WTC11 (cell line): ENCODE measurements at regions not wholly inside any gene's neighbourhood (a gene's known extent, or its start where the extent isn't known, plus 50 kb on each side); places are given as distances from the start of the nearest gene placed in this dataset.

Experiments
- ATAC-seq: fragments of 200-7000 bp; cut with Tn5 transposase; 2 replicates; pipeline ENCODE4 v1.10.0; 2021; ENCODE audit warnings: mild to moderate bottlenecking, moderate library complexity
- CTCF ChIA-PET: fragments of 300-600 bp; sonication (Branson Sonifier 250); formaldehyde crosslinking; loops from one replicate; lab custom pipeline; 2021; ENCODE audit warnings: antibody characterized with exemption; lab: Charles Lee
- POLR2A ChIA-PET: fragments of 350-600 bp; sonication (Branson Sonifier 250); formaldehyde crosslinking; loops from one replicate; lab custom pipeline; 2021; ENCODE audit warnings: antibody characterized with exemption; lab: Charles Lee
- DNase-seq: peaks from one replicate; pipeline ENCODE4 v3.0.0; 2021; ENCODE audit warnings: low spot score
- H3K27ac Mint-ChIP-seq: 2 replicates; pipeline ENCODE4 v1.8.0; 2021; ENCODE audit warnings: mixed read lengths
- H3K27me3 Mint-ChIP-seq: 2 replicates; pipeline ENCODE4 v1.8.0; 2021; ENCODE audit warnings: low read depth, mild to moderate bottlenecking, moderate library complexity, mixed read lengths
- H3K36me3 Mint-ChIP-seq: 2 replicates; pipeline ENCODE4 v1.8.0; 2021; ENCODE audit warnings: mixed read lengths
- H3K4me1 Mint-ChIP-seq: 2 replicates; pipeline ENCODE4 v1.8.0; 2022; ENCODE audit warnings: mixed read lengths
- H3K4me3 Mint-ChIP-seq: 2 replicates; pipeline ENCODE4 v1.8.0; 2021; ENCODE audit warnings: mild to moderate bottlenecking, moderate library complexity, mixed read lengths
- H3K9me3 Mint-ChIP-seq: 2 replicates; pipeline ENCODE4 v1.8.0; 2021; ENCODE audit warnings: mixed read lengths
- CBFB ChIP-seq: sonication (generic); formaldehyde crosslinking; IDR thresholded peaks from 2 replicates; pipeline ENCODE4 v1.8.1; 2022; ENCODE audit warnings: mild to moderate bottlenecking, low read depth, missing genetic modification reagents
- FOXJ3 ChIP-seq: sonication (generic); formaldehyde crosslinking; IDR thresholded peaks from 2 replicates; pipeline ENCODE4 v1.9.0; 2021; ENCODE audit warnings: missing genetic modification reagents, mild to moderate bottlenecking, borderline replicate concordance
- HMGA2 ChIP-seq: fragments of 250-450 bp; sonication (Bioruptor Pico); IDR thresholded peaks from 2 replicates; pipeline ENCODE4 v1.4.0; 2021; ENCODE audit warnings: mild to moderate bottlenecking, moderate library complexity
- KAT7 ChIP-seq: sonication (generic); formaldehyde crosslinking; IDR thresholded peaks from 2 replicates; pipeline ENCODE4 v1.8.1; 2023; ENCODE audit warnings: missing genetic modification reagents, mild to moderate bottlenecking, borderline replicate concordance
- NFYB ChIP-seq: sonication (generic); formaldehyde crosslinking; conservative IDR thresholded peaks from 2 replicates; pipeline ENCODE4 v1.8.0; 2022; ENCODE audit warnings: low read depth, missing genetic modification reagents
- NR1H2 ChIP-seq: sonication (generic); formaldehyde crosslinking; IDR thresholded peaks from 2 replicates; pipeline ENCODE4 v1.9.0; 2021; ENCODE audit warnings: mild to moderate bottlenecking, moderate library complexity, missing genetic modification reagents
- OVOL2 ChIP-seq: fragments of 250-450 bp; sonication (Bioruptor Pico); IDR thresholded peaks from 2 replicates; pipeline ENCODE4 v1.9.0; 2021; ENCODE audit warnings: mild to moderate bottlenecking, borderline replicate concordance
- RELA ChIP-seq: sonication (generic); formaldehyde crosslinking; IDR thresholded peaks from 2 replicates; pipeline ENCODE4 v1.8.1; 2022; ENCODE audit warnings: missing genetic modification reagents, mild to moderate bottlenecking, borderline replicate concordance
- SMAD3 ChIP-seq: sonication (generic); formaldehyde crosslinking; IDR thresholded peaks from 2 replicates; pipeline ENCODE4 v1.8.0; 2022; ENCODE audit warnings: missing genetic modification reagents, mild to moderate bottlenecking, borderline replicate concordance
- SP1 ChIP-seq: sonication (generic); formaldehyde crosslinking; conservative IDR thresholded peaks from 2 replicates; pipeline ENCODE4 v1.8.1; 2022; ENCODE audit warnings: missing genetic modification reagents
- TEAD4 ChIP-seq: sonication (generic); formaldehyde crosslinking; IDR thresholded peaks from 2 replicates; pipeline ENCODE4 v1.8.0; 2022; ENCODE audit warnings: mild to moderate bottlenecking, missing genetic modification reagents
- ZBTB21 ChIP-seq: sonication (generic); formaldehyde crosslinking; IDR thresholded peaks from 2 replicates; pipeline ENCODE4 v1.8.1; 2023; ENCODE audit warnings: mild to moderate bottlenecking, missing genetic modification reagents, borderline replicate concordance
- ZNF121 ChIP-seq: sonication (generic); formaldehyde crosslinking; IDR thresholded peaks from 2 replicates; pipeline ENCODE4 v1.8.0; 2023; ENCODE audit warnings: missing genetic modification reagents
- ZNF263 ChIP-seq: sonication (generic); formaldehyde crosslinking; IDR thresholded peaks from 2 replicates; pipeline ENCODE4 v1.8.1; 2022; ENCODE audit warnings: low read depth, mild to moderate bottlenecking, moderate library complexity, missing genetic modification reagents
- ZNF317 ChIP-seq: sonication (generic); formaldehyde crosslinking; IDR thresholded peaks from 2 replicates; pipeline ENCODE4 v1.8.1; 2023; ENCODE audit warnings: low read depth, mild to moderate bottlenecking, moderate library complexity, missing genetic modification reagents, borderline replicate concordance
- ZNF396 ChIP-seq: fragments of 250-450 bp; sonication (Bioruptor Pico); IDR thresholded peaks from 2 replicates; pipeline ENCODE4 v1.8.0; 2021; ENCODE audit warnings: mild to moderate bottlenecking, moderate library complexity, borderline replicate concordance
- TF ChIP-seq, protein P1 (sequence below): sonication (generic); formaldehyde crosslinking; IDR thresholded peaks from 2 replicates; pipeline ENCODE4 v1.8.0; 2022; ENCODE audit warnings: mild to moderate bottlenecking, missing genetic modification reagents
- TF ChIP-seq, protein P2 (sequence below): sonication (generic); formaldehyde crosslinking; IDR thresholded peaks from 2 replicates; pipeline ENCODE4 v1.8.1; 2022; ENCODE audit warnings: low read depth, mild to moderate bottlenecking, moderate library complexity, missing genetic modification reagents, borderline replicate concordance
- TF ChIP-seq, protein P3 (sequence below): sonication (generic); formaldehyde crosslinking; IDR thresholded peaks from 2 replicates; pipeline ENCODE4 v1.8.0; 2023; ENCODE audit warnings: missing genetic modification reagents, mild to moderate bottlenecking, borderline replicate concordance
- TF ChIP-seq, protein P4 (sequence below): sonication (generic); formaldehyde crosslinking; IDR thresholded peaks from 2 replicates; pipeline ENCODE4 v1.8.1; 2023; ENCODE audit warnings: mild to moderate bottlenecking, missing genetic modification reagents, moderate library complexity
- TF ChIP-seq, protein P5 (sequence below): fragments of 250-450 bp; sonication (Bioruptor Pico); conservative IDR thresholded peaks from 2 replicates; pipeline ENCODE4 v1.9.0; 2021; ENCODE audit warnings: mild to moderate bottlenecking
- TF ChIP-seq, protein P6 (sequence below): sonication (generic); formaldehyde crosslinking; IDR thresholded peaks from 2 replicates; pipeline ENCODE4 v1.8.1; 2023; ENCODE audit warnings: mild to moderate bottlenecking, missing genetic modification reagents
- TF ChIP-seq, protein P7 (sequence below): sonication (generic); formaldehyde crosslinking; IDR thresholded peaks from 2 replicates; pipeline ENCODE4 v1.8.0; 2023; ENCODE audit warnings: missing genetic modification reagents

DNA sequence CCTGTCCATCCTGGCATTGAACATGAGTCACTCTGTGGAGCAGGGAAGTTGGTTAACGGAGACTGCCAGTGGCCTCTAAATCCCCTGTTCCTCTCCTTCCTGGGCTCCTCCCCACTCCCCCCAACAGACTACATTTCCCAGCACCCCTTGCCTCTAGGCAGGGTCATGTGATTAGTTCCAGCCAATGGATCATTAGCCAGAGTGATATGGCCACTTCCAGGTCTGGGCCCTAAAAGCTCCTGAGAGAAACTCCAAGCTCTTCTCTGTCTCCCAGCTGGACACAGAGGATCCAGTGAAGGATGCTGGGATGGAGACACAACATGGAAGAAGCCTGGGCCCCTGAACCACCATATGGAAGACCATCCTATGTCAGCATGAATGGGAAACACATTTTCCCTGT lies 54.4 kb upstream of the RFLNA start:
- Mint-ChIP-seq H3K27ac (no peak overlapping the region), H3K27me3 (peaks cover 3% of the 10 kb centered on the region; the same call in 1 of the 2 replicates), H3K36me3 (peaks cover 4% of the 10 kb centered on the region), H3K4me1 (peaks cover 17% of the 10 kb centered on the region), H3K4me3 (no peak overlapping the region), H3K9me3 (peaks cover 23% of the 10 kb centered on the region)
- ATAC-seq (peak; percentile 95), DNase-seq (peak; percentile 35)
- ChIA-PET CTCF (no interaction called here), POLR2A (no interaction called here)
- TF ChIP-seq ZNF396 (CRISPR knock-in tag) (no peak), KAT7 (CRISPR knock-in tag) (no peak), SMAD3 (no peak), TEAD4 (CRISPR knock-in tag) (no peak), CBFB (CRISPR knock-in tag) (no peak), SP1 (no peak), NR1H2 (no peak), RELA (CRISPR knock-in tag) (no peak), NFYB (peak; percentile 69), ZBTB21 (CRISPR knock-in tag) (no peak), FOXJ3 (no peak), ZNF121 (CRISPR knock-in tag) (no peak), HMGA2 (CRISPR knock-in tag) (no peak), ZNF263 (no peak), ZNF317 (CRISPR knock-in tag) (no peak), OVOL2 (CRISPR knock-in tag) (no peak)
- TF ChIP-seq, protein P1, sequence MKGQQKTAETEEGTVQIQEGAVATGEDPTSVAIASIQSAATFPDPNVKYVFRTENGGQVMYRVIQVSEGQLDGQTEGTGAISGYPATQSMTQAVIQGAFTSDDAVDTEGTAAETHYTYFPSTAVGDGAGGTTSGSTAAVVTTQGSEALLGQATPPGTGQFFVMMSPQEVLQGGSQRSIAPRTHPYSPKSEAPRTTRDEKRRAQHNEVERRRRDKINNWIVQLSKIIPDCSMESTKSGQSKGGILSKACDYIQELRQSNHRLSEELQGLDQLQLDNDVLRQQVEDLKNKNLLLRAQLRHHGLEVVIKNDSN (CRISPR knock-in tag) = peak; percentile 93
- TF ChIP-seq, protein P2, sequence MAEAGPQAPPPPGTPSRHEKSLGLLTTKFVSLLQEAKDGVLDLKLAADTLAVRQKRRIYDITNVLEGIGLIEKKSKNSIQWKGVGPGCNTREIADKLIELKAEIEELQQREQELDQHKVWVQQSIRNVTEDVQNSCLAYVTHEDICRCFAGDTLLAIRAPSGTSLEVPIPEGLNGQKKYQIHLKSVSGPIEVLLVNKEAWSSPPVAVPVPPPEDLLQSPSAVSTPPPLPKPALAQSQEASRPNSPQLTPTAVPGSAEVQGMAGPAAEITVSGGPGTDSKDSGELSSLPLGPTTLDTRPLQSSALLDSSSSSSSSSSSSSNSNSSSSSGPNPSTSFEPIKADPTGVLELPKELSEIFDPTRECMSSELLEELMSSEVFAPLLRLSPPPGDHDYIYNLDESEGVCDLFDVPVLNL (CRISPR knock-in tag) = no peak
- TF ChIP-seq, protein P3, sequence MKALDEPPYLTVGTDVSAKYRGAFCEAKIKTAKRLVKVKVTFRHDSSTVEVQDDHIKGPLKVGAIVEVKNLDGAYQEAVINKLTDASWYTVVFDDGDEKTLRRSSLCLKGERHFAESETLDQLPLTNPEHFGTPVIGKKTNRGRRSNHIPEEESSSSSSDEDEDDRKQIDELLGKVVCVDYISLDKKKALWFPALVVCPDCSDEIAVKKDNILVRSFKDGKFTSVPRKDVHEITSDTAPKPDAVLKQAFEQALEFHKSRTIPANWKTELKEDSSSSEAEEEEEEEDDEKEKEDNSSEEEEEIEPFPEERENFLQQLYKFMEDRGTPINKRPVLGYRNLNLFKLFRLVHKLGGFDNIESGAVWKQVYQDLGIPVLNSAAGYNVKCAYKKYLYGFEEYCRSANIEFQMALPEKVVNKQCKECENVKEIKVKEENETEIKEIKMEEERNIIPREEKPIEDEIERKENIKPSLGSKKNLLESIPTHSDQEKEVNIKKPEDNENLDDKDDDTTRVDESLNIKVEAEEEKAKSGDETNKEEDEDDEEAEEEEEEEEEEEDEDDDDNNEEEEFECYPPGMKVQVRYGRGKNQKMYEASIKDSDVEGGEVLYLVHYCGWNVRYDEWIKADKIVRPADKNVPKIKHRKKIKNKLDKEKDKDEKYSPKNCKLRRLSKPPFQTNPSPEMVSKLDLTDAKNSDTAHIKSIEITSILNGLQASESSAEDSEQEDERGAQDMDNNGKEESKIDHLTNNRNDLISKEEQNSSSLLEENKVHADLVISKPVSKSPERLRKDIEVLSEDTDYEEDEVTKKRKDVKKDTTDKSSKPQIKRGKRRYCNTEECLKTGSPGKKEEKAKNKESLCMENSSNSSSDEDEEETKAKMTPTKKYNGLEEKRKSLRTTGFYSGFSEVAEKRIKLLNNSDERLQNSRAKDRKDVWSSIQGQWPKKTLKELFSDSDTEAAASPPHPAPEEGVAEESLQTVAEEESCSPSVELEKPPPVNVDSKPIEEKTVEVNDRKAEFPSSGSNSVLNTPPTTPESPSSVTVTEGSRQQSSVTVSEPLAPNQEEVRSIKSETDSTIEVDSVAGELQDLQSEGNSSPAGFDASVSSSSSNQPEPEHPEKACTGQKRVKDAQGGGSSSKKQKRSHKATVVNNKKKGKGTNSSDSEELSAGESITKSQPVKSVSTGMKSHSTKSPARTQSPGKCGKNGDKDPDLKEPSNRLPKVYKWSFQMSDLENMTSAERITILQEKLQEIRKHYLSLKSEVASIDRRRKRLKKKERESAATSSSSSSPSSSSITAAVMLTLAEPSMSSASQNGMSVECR = no peak
- TF ChIP-seq, protein P4, sequence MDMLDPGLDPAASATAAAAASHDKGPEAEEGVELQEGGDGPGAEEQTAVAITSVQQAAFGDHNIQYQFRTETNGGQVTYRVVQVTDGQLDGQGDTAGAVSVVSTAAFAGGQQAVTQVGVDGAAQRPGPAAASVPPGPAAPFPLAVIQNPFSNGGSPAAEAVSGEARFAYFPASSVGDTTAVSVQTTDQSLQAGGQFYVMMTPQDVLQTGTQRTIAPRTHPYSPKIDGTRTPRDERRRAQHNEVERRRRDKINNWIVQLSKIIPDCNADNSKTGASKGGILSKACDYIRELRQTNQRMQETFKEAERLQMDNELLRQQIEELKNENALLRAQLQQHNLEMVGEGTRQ (CRISPR knock-in tag) = peak; percentile 93
- TF ChIP-seq, protein P5, sequence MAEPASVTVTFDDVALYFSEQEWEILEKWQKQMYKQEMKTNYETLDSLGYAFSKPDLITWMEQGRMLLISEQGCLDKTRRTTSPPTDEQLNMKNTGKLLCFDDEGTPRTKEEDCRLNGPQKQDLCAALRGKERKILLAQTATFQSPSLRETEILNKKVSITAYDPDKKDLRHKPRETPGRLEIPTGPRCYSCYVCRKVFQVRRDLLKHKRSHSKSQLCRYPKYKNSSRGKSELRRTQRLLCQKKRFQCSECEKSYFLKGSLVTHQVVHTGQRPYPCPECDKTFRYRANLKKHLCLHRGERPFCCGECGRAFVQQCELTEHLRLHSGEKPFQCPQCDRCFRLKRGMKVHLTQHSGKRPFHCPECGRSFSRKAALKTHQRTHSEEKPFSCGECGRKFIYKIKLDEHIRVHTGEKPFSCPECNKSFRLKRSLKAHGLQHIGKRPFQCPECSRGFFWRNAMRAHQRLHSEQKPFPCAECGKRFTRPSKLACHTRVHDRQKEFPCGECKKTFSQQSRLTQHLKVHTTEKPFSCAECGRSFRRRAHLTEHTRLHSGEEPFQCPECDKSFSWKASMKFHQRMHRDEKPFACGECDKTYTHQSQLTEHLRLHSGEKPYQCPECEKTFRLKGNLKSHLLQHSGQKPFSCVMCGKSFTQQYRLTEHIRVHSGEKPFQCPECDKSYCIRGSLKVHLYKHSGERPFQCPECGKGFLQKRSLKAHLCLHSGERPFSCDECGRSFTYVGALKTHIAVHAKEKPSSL = no peak
- TF ChIP-seq, protein P6, sequence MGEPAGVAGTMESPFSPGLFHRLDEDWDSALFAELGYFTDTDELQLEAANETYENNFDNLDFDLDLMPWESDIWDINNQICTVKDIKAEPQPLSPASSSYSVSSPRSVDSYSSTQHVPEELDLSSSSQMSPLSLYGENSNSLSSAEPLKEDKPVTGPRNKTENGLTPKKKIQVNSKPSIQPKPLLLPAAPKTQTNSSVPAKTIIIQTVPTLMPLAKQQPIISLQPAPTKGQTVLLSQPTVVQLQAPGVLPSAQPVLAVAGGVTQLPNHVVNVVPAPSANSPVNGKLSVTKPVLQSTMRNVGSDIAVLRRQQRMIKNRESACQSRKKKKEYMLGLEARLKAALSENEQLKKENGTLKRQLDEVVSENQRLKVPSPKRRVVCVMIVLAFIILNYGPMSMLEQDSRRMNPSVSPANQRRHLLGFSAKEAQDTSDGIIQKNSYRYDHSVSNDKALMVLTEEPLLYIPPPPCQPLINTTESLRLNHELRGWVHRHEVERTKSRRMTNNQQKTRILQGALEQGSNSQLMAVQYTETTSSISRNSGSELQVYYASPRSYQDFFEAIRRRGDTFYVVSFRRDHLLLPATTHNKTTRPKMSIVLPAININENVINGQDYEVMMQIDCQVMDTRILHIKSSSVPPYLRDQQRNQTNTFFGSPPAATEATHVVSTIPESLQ (CRISPR knock-in tag) = no peak
- TF ChIP-seq, protein P7, sequence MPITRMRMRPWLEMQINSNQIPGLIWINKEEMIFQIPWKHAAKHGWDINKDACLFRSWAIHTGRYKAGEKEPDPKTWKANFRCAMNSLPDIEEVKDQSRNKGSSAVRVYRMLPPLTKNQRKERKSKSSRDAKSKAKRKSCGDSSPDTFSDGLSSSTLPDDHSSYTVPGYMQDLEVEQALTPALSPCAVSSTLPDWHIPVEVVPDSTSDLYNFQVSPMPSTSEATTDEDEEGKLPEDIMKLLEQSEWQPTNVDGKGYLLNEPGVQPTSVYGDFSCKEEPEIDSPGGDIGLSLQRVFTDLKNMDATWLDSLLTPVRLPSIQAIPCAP (CRISPR knock-in tag) = no peak
